ENCODE measurements at regions not wholly inside any gene's neighbourhood (a gene's known extent, or its start where the extent isn't known, plus 50 kb on each side); places are given as distances from the start of the nearest gene placed in this dataset.

DNA sequence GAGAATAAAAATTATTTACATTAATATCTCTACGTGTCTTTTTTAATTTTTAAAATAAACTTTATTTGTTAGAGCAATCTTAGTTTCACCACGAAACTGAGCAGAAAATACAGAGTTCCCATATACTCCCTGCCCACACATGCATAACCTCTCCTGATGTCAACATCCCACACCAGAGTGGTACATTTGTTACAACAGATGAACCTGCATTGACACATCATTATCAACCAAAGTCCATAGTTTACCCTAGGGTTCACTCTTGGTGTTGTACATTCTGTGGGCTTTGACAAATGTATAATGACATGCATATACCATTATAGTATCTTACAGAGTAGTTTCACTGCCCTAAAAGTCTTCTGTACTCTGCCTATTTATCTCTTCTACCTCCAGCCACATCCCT, 110.6 kb upstream of the OTUD4 start:
- Histone ChIP-seq H3K4me2 (ENCODE audit: insufficient read depth, insufficient read length, low read length) (no peak overlapping the region), H4K20me1 (ENCODE audit: control insufficient read depth, insufficient read depth, insufficient read length) (no peaks in the 10 kb centered on the region), H4K5ac (ENCODE audit: insufficient read length, low read depth, low read length) (no peak overlapping the region), H3K79me2 (ENCODE audit: insufficient read depth, low read length) (no peaks in the 10 kb centered on the region), H2BK120ac (ENCODE audit: low read depth, low read length, poor library complexity, severe bottlenecking) (no peak overlapping the region), H3K18ac (ENCODE audit: insufficient read length, low read depth, low read length) (no peak overlapping the region), H3K27me3 (ENCODE audit: insufficient read depth, low read length) (no peaks in the 10 kb centered on the region), H2BK20ac (ENCODE audit: low read depth, low read length, poor library complexity, severe bottlenecking) (no peak overlapping the region), H2AFZ (ENCODE audit: low read length) (no peak overlapping the region), H3K4me1 (ENCODE audit: insufficient read depth, low read length) (no peaks in the 10 kb centered on the region), H3K56ac (ENCODE audit: insufficient read length, low read depth, low read length) (no peak overlapping the region), H3K9me3 (ENCODE audit: control insufficient read depth, low read depth, low read length) (no peaks in the 10 kb centered on the region), H2AK5ac (ENCODE audit: insufficient read length, low read length) (no peak overlapping the region), H3K23me2 (ENCODE audit: insufficient read length, low read depth, low read length, poor library complexity, severe bottlenecking) (no peaks in the 10 kb centered on the region), H3K4ac (ENCODE audit: low read depth, low read length) (no peak overlapping the region), H4K91ac (ENCODE audit: insufficient read length, low read depth, low read length) (no peak overlapping the region), H3K9ac (ENCODE audit: extremely low read depth, insufficient read length, low read length) (no peak overlapping the region), H2BK12ac (ENCODE audit: insufficient read length, low read depth, low read length) (no peak overlapping the region), H2BK15ac (ENCODE audit: low read depth, low read length) (no peak overlapping the region), H3K79me1 (ENCODE audit: insufficient read depth, low read depth, low read length, poor library complexity, severe bottlenecking) (no peaks in the 10 kb centered on the region), H4K8ac (replicated peaks; ENCODE audit: insufficient read length, low read depth, low read length) (no peak overlapping the region), H3K14ac (ENCODE audit: insufficient read depth, low read length) (no peak overlapping the region), H3K27ac (ENCODE audit: insufficient read length, low read depth, low read length) (no peak overlapping the region), H3K23ac (ENCODE audit: insufficient read length, low read depth, low read length) (no peak overlapping the region), H3T11ph (ENCODE audit: low read length) (no peak overlapping the region), H2BK5ac (ENCODE audit: insufficient read length, low read length) (no peak overlapping the region)
- Mint-ChIP-seq H3K27me3 (ENCODE audit: low read depth) (no peaks in the 10 kb centered on the region), H3K36me3 (ENCODE audit: insufficient read depth in 1 of 3, low read depth in 3 of 3) (no peaks in the 10 kb centered on the region; a peak in 1 of 7 replicates), H3K27ac (no peak overlapping the region), H3K4me1 (no peaks in the 10 kb centered on the region), H3K4me3 (no peak overlapping the region), H3K9me3 (no peaks in the 10 kb centered on the region)
- WGBS (ENCODE audit: extremely low coverage, insufficient read length, low lambda C conversion rate) = no CpG with 5 or more reads among the region's 2 CpGs
- TF ChIP-seq, protein P1, sequence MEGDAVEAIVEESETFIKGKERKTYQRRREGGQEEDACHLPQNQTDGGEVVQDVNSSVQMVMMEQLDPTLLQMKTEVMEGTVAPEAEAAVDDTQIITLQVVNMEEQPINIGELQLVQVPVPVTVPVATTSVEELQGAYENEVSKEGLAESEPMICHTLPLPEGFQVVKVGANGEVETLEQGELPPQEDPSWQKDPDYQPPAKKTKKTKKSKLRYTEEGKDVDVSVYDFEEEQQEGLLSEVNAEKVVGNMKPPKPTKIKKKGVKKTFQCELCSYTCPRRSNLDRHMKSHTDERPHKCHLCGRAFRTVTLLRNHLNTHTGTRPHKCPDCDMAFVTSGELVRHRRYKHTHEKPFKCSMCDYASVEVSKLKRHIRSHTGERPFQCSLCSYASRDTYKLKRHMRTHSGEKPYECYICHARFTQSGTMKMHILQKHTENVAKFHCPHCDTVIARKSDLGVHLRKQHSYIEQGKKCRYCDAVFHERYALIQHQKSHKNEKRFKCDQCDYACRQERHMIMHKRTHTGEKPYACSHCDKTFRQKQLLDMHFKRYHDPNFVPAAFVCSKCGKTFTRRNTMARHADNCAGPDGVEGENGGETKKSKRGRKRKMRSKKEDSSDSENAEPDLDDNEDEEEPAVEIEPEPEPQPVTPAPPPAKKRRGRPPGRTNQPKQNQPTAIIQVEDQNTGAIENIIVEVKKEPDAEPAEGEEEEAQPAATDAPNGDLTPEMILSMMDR (conservative IDR thresholded peaks at IDR 0.05) = no peak
- DNase-seq = no peak
